ENCODE measurements at regions not wholly inside any gene's neighbourhood (a gene's known extent, or its start where the extent isn't known, plus 50 kb on each side); places are given as distances from the start of the nearest gene placed in this dataset.

DNA sequence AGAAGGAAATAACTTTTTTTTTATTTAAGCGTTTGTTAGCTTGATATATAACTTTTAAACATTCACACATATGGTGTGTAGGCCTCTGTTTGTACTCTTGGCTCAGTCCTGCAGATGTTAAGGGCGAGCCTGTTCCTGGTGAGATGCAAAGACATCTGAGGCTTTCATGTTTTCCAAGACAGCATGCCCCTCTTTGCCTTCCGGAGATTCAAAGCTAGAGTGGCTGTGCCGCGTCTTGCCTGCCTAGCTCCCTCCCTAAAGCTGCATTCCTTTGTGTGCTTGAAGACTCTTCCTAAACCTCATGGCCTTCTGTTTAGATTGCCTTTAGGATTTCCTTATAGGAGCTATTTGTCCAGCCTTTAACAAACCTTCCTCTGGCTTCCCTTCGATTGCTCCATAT is 67.1 kb downstream of the MID1IP1 start:
- H4K20me1 ChIP-seq (ENCODE audit: insufficient read depth, low read length): no peaks in the 10 kb centered on the region
- no peaks in the 10 kb centered on the region for H3K9me3 ChIP-seq (ENCODE audit: insufficient read depth, low read length)
- H3K27ac ChIP-seq (ENCODE audit: low read length): no peak overlapping the region
- no peak for TF ChIP-seq EZH2phosphoT487 (IDR thresholded peaks at IDR 0.05; ENCODE audit: low read depth)
- TF ChIP-seq, protein P1, sequence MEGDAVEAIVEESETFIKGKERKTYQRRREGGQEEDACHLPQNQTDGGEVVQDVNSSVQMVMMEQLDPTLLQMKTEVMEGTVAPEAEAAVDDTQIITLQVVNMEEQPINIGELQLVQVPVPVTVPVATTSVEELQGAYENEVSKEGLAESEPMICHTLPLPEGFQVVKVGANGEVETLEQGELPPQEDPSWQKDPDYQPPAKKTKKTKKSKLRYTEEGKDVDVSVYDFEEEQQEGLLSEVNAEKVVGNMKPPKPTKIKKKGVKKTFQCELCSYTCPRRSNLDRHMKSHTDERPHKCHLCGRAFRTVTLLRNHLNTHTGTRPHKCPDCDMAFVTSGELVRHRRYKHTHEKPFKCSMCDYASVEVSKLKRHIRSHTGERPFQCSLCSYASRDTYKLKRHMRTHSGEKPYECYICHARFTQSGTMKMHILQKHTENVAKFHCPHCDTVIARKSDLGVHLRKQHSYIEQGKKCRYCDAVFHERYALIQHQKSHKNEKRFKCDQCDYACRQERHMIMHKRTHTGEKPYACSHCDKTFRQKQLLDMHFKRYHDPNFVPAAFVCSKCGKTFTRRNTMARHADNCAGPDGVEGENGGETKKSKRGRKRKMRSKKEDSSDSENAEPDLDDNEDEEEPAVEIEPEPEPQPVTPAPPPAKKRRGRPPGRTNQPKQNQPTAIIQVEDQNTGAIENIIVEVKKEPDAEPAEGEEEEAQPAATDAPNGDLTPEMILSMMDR (IDR thresholded peaks at IDR 0.05; ENCODE audit: low read depth, low read length): no peak
- no peaks in the 10 kb centered on the region for H3K36me3 ChIP-seq (replicated peaks; ENCODE audit: low read depth, low read length)
- no peak overlapping the region for H2AFZ ChIP-seq (ENCODE audit: low read depth, low read length)
- H3K4me3 ChIP-seq (ENCODE audit: low read length): no peak overlapping the region
- no peaks in the 10 kb centered on the region for H3K27me3 ChIP-seq (ENCODE audit: low read depth, low read length)
- no peak overlapping the region for H3K4me2 ChIP-seq (ENCODE audit: low read length)
- H3K4me1 ChIP-seq (ENCODE audit: low read length): no peaks in the 10 kb centered on the region
- no peaks in the 10 kb centered on the region for H3K79me2 ChIP-seq (ENCODE audit: low read length)
- no peak overlapping the region for H3K9ac ChIP-seq (ENCODE audit: low read length)

DNA sequence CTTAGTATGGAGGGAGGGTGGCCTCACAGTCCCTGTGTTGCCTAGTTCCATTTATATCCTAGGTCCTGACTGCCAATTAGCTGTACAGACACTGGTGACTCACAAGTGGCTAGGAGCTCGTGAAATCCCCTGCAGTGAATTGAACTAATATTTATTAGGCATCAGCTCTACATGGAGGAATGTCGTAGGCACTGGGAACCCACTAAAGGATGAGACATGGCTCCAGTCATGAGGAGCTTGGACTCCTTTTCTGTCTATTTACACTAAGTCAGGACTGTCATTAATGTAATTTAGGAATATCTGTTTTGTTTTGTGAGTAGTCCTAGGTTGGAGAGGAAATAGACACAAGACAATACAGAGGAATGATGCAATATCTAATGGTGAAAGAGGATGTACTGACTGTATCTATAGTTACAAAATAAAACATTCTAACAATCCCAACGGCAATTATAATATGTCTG is 67.7 kb downstream of the MID1IP1 start:
- no peaks in the 10 kb centered on the region for H3K36me3 ChIP-seq (replicated peaks; ENCODE audit: low read depth, low read length)
- no peaks in the 10 kb centered on the region for H3K9me3 ChIP-seq (ENCODE audit: insufficient read depth, low read length)
- no peaks in the 10 kb centered on the region for H3K79me2 ChIP-seq (ENCODE audit: low read length)
- no peak overlapping the region for H3K27ac ChIP-seq (ENCODE audit: low read length)
- no peak overlapping the region for H3K4me3 ChIP-seq (ENCODE audit: low read length)
- H3K4me2 ChIP-seq (ENCODE audit: low read length): no peak overlapping the region
- H3K9ac ChIP-seq (ENCODE audit: low read length): no peak overlapping the region
- no peaks in the 10 kb centered on the region for H4K20me1 ChIP-seq (ENCODE audit: insufficient read depth, low read length)
- TF ChIP-seq EZH2phosphoT487 (IDR thresholded peaks at IDR 0.05; ENCODE audit: low read depth): no peak
- TF ChIP-seq, protein P1 (IDR thresholded peaks at IDR 0.05; ENCODE audit: low read depth, low read length): no peak
- H3K4me1 ChIP-seq (ENCODE audit: low read length): no peaks in the 10 kb centered on the region
- no peaks in the 10 kb centered on the region for H3K27me3 ChIP-seq (ENCODE audit: low read depth, low read length)
- H2AFZ ChIP-seq (ENCODE audit: low read depth, low read length): no peak overlapping the region

DNA sequence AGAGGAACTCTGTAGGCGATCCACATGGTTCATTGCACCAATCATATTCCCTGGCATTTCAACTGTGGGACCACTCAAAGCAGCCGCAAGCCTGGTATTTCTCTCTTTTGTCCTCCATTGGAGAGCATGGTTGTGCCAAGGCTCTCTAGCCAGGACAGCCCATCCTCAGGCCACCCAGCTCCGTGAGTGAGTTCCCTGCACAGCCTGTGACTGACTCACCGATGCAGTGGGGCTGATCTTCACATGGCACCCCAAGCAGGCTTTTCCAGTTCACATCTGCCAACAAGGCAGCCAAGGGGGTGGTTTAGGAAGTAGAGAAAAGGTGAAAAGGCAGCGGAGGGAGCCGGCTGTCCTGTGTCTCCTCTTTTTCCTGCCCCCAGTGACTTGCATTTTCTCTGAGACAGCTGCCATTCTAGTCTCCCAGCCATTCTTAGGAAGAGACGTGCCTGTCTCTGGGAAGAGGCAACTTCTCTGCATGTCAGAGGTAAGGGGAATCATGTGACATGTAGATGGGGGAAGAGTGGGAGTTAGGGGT is 69.2 kb downstream of the MID1IP1 start:
- no peak overlapping the region for H3K27ac ChIP-seq (ENCODE audit: low read length)
- H3K9me3 ChIP-seq (ENCODE audit: insufficient read depth, low read length): no peaks in the 10 kb centered on the region
- H3K4me3 ChIP-seq (ENCODE audit: low read length): no peak overlapping the region
- no peaks in the 10 kb centered on the region for H3K4me1 ChIP-seq (ENCODE audit: low read length)
- H3K36me3 ChIP-seq (replicated peaks; ENCODE audit: low read depth, low read length): no peaks in the 10 kb centered on the region
- H3K27me3 ChIP-seq (ENCODE audit: low read depth, low read length): no peaks in the 10 kb centered on the region
- no peak overlapping the region for H2AFZ ChIP-seq (ENCODE audit: low read depth, low read length)
- H3K9ac ChIP-seq (ENCODE audit: low read length): no peak overlapping the region
- H4K20me1 ChIP-seq (ENCODE audit: insufficient read depth, low read length): no peaks in the 10 kb centered on the region
- no peaks in the 10 kb centered on the region for H3K79me2 ChIP-seq (ENCODE audit: low read length)
- TF ChIP-seq, protein P1 (IDR thresholded peaks at IDR 0.05; ENCODE audit: low read depth, low read length): no peak
- TF ChIP-seq EZH2phosphoT487 (IDR thresholded peaks at IDR 0.05; ENCODE audit: low read depth): no peak
- no peak overlapping the region for H3K4me2 ChIP-seq (ENCODE audit: low read length)

DNA sequence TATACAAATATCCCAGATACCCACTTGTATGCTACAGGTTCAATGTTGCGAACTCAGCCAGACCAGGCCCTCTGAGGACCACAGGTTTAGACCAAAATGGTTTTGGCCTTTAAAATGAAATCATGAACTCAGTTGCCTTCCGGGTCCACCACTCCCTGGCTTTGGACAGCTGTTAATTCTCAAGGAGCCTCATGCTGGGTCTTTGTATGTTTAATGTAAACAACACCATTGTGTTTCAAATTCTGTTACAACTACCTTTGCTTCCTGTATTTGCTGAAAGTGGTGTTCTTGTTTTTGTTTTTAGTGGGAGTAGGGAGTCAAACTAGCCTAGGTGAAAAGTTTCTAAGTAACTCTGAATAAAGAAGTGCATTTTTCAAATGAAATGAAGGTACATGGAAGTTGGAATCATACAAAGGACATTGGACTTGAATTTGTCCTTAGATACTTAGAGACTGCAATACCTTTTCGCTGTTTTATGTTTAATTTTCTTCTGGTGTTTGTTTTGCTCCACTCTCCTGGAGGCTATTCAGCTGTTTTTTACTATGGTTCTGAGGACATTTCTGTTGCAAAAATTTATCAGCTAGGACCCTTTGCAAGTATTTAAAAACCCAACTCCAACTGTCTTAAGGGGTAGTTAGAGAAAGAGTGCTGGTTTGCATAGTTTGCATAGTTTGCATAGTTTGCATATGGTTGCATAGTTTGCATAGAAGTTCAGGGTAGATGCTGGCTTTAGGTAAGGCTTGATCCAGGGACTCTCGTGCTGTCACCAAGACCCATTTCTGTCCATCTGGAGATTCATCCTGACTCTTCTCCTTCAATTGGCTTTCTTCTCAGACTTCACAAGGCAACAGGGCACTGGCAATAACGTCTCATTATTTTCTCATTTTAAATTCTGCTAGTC is 70.1 kb downstream of the MID1IP1 start:
- Histone ChIP-seq H3K4me2 (ENCODE audit: low read length) (no peak overlapping the region), H3K79me2 (ENCODE audit: low read length) (no peaks in the 10 kb centered on the region), H3K9ac (ENCODE audit: low read length) (no peak overlapping the region), H3K27ac (ENCODE audit: low read length) (no peak overlapping the region), H2AFZ (ENCODE audit: low read depth, low read length) (no peak overlapping the region), H3K4me1 (ENCODE audit: low read length) (no peaks in the 10 kb centered on the region), H3K4me3 (ENCODE audit: low read length) (no peak overlapping the region), H3K27me3 (ENCODE audit: low read depth, low read length) (no peaks in the 10 kb centered on the region), H3K36me3 (replicated peaks; ENCODE audit: low read depth, low read length) (no peaks in the 10 kb centered on the region), H3K9me3 (ENCODE audit: insufficient read depth, low read length) (no peaks in the 10 kb centered on the region), H4K20me1 (ENCODE audit: insufficient read depth, low read length) (no peaks in the 10 kb centered on the region)
- TF ChIP-seq EZH2phosphoT487 (IDR thresholded peaks at IDR 0.05; ENCODE audit: low read depth): no peak
- TF ChIP-seq, protein P1 (IDR thresholded peaks at IDR 0.05; ENCODE audit: low read depth, low read length): no peak

All from OCI-LY3 (cell line).